ENCODE measurements at regions not wholly inside any gene's neighbourhood (a gene's known extent, or its start where the extent isn't known, plus 50 kb on each side); places are given as distances from the start of the nearest gene placed in this dataset.
A peak's percentile ranks its signal among the peaks of the same experiment; 100 is the strongest.

GRCh38 chr9:11595756-11596155, 983.0 kb upstream of the PTPRD start:
- H3K36me3 ChIP-seq, result no peaks in the 10 kb centered on the region
- H3K4me3 ChIP-seq, result no peak overlapping the region
- H3K27ac ChIP-seq, result no peak overlapping the region
- H3K9me3 ChIP-seq, result no peaks in the 10 kb centered on the region
- DNase-seq (ENCODE audit: low spot score in 2 of 2), result no peak
- H3K4me1 ChIP-seq, result no peaks in the 10 kb centered on the region
- no peaks in the 10 kb centered on the region for H3K27me3 ChIP-seq
- TF ChIP-seq POLR2AphosphoS5 (IDR thresholded peaks at IDR 0.05), result no peak
- TF ChIP-seq CTCF (IDR thresholded peaks at IDR 0.05), result no peak
- TF ChIP-seq EP300 (IDR thresholded peaks at IDR 0.05), result no peak
- no peak for TF ChIP-seq POLR2A (IDR thresholded peaks at IDR 0.05)

GRCh38 chr9:11618241-11618805, 1005.5 kb upstream of the PTPRD start:
- peak in 1 of 2 donors; percentile 78 for DNase-seq (ENCODE audit: low spot score in 2 of 2)
- Histone ChIP-seq H3K27me3 (no peaks in the 10 kb centered on the region), H3K27ac (no peak overlapping the region), H3K36me3 (no peaks in the 10 kb centered on the region), H3K4me1 (no peaks in the 10 kb centered on the region), H3K4me3 (no peak overlapping the region), H3K9me3 (no peaks in the 10 kb centered on the region)
- TF ChIP-seq CTCF (IDR thresholded peaks at IDR 0.05), result no peak
- no peak for TF ChIP-seq POLR2AphosphoS5 (IDR thresholded peaks at IDR 0.05)
- TF ChIP-seq POLR2A (IDR thresholded peaks at IDR 0.05), result no peak
- no peak for TF ChIP-seq EP300 (IDR thresholded peaks at IDR 0.05)
- WGBS, result 93% methylated on average over 45 of the region's 49 CpGs

DNA sequence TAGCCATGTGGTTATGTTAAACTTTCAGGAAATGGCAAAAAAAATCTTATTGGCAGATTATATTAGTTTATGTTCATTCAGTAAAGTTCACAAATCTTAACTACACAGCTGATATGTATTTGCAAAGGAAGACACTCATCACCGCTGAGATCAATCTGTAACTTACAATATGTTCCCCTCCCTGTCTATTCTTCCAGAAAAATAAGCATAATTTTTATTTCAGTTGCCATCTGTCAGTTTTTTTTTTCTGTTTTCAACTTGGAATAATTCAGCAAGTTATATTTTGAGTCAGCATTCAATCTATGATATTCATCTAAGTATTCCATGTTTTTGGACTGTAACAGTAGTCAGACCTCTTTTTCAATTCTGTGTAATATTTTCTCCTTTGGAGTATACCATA, 1019.9 kb upstream of the PTPRD start:
- no peak for DNase-seq (ENCODE audit: low spot score in 2 of 2)
- H3K27ac ChIP-seq, result no peak overlapping the region
- no peaks in the 10 kb centered on the region for H3K36me3 ChIP-seq
- no peaks in the 10 kb centered on the region for H3K27me3 ChIP-seq
- H3K4me3 ChIP-seq, result no peak overlapping the region
- H3K9me3 ChIP-seq, result peaks cover 5% of the 10 kb centered on the region
- TF ChIP-seq POLR2AphosphoS5 (IDR thresholded peaks at IDR 0.05) (no peak), EP300 (IDR thresholded peaks at IDR 0.05) (no peak), POLR2A (IDR thresholded peaks at IDR 0.05) (no peak), CTCF (IDR thresholded peaks at IDR 0.05) (no peak)
- H3K4me1 ChIP-seq, result no peaks in the 10 kb centered on the region
- 86% methylated on average over 1 of the region's 1 CpG for WGBS

DNA sequence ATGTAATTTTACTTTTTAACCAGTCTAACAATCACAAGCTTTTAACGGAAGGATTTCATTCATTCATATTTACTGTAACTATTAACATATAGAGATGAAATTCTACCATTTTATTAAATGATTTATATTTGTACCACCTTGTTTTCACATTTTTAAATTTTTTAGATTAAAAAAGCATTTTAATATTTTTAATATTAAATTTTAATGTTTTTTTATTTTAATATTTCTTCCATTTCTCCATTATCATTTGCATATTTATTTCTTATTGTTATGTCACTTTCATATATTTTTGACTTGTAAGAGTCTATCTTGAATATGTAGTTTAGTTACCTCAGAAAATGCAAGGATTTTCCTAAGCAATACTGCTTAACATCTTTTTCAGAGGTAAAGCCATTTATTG, 1034.0 kb upstream of the PTPRD start:
- H3K27ac ChIP-seq, result no peak overlapping the region
- DNase-seq (ENCODE audit: low spot score in 2 of 2), result no peak
- WGBS, result 92% methylated on average over 1 of the region's 1 CpG
- no peaks in the 10 kb centered on the region for H3K27me3 ChIP-seq
- no peak overlapping the region for H3K4me3 ChIP-seq
- no peaks in the 10 kb centered on the region for H3K36me3 ChIP-seq
- no peak for TF ChIP-seq POLR2A (IDR thresholded peaks at IDR 0.05)
- TF ChIP-seq EP300 (IDR thresholded peaks at IDR 0.05), result no peak
- TF ChIP-seq POLR2AphosphoS5 (IDR thresholded peaks at IDR 0.05), result no peak
- no peaks in the 10 kb centered on the region for H3K9me3 ChIP-seq
- H3K4me1 ChIP-seq, result no peaks in the 10 kb centered on the region

GRCh38 chr9:11653867-11654266, 1039.3 kb upstream of the TYRP1 start:
- Histone ChIP-seq H3K9me3 (peaks cover 4% of the 10 kb centered on the region), H3K4me1 (no peaks in the 10 kb centered on the region), H3K36me3 (no peaks in the 10 kb centered on the region), H3K27ac (no peak overlapping the region), H3K27me3 (no peaks in the 10 kb centered on the region), H3K4me3 (no peak overlapping the region)
- no peak for DNase-seq (ENCODE audit: low spot score in 2 of 2)
- 65% methylated on average over 3 of the region's 3 CpGs for WGBS
- no peak for TF ChIP-seq EP300 (IDR thresholded peaks at IDR 0.05)
- TF ChIP-seq POLR2AphosphoS5 (IDR thresholded peaks at IDR 0.05), result no peak
- no peak for TF ChIP-seq POLR2A (IDR thresholded peaks at IDR 0.05)
- no peak for TF ChIP-seq CTCF (IDR thresholded peaks at IDR 0.05)

- H3K27ac ChIP-seq, result no peak overlapping the region
- no peak for DNase-seq (ENCODE audit: low spot score in 2 of 2)
- H3K4me1 ChIP-seq, result no peaks in the 10 kb centered on the region
- no peak overlapping the region for H3K4me3 ChIP-seq
- no peaks in the 10 kb centered on the region for H3K27me3 ChIP-seq
- H3K9me3 ChIP-seq, result no peaks in the 10 kb centered on the region
- no peaks in the 10 kb centered on the region for H3K36me3 ChIP-seq
- no peak for TF ChIP-seq CTCF (IDR thresholded peaks at IDR 0.05)
- no peak for TF ChIP-seq POLR2AphosphoS5 (IDR thresholded peaks at IDR 0.05)
- no peak for TF ChIP-seq EP300 (IDR thresholded peaks at IDR 0.05)
- TF ChIP-seq POLR2A (IDR thresholded peaks at IDR 0.05), result no peak
- 92% methylated on average over 1 of the region's 1 CpG for WGBS
Observed at GRCh38 chr9:11663913-11664312, 1029.3 kb upstream of the TYRP1 start.

Measured in suprapubic skin (tissue), 4 donors.